Neural cell (in vitro differentiated cells): ENCODE measurements at regions not wholly inside any gene's neighbourhood (a gene's known extent, or its start where the extent isn't known, plus 50 kb on each side); places are given as distances from the start of the nearest gene placed in this dataset.

ENCODE experiments used
- H2AFZ ChIP-seq: fragments of 200-600, 300-800 bp; sonication (generic), shearing (Covaris generic); 2 replicates; pipeline ENCODE4 v1.6.0; 2014; ENCODE audit warnings: low read depth, mild to moderate bottlenecking, antibody characterized with exemption, low read length, moderate library complexity
- H3F3A ChIP-seq: fragments of 200-600 bp; shearing (Covaris generic); 2 replicates; pipeline ENCODE4 v1.6.1; 2016; ENCODE audit warnings: mild to moderate bottlenecking, moderate library complexity, mixed read lengths, antibody characterized with exemption, low read length; ENCODE audit not compliant: insufficient read depth, poor library complexity, severe bottlenecking
- H3K27ac ChIP-seq: fragments of 200-600, 300-800 bp; sonication (generic), shearing (Covaris generic); 2 replicates; pipeline ENCODE4 v1.5.1; 2014; ENCODE audit warnings: mild to moderate bottlenecking, low read length, moderate library complexity
- H3K27me3 ChIP-seq: fragments of 300-800, 200-600 bp; sonication (generic), shearing (Covaris generic); 2 replicates; pipeline ENCODE4 v1.6.0; 2014; ENCODE audit warnings: mild to moderate bottlenecking, low read depth, low read length, moderate library complexity; ENCODE audit not compliant: insufficient read depth
- H3K36me3 ChIP-seq: fragments of 300-800, 200-600 bp; sonication (generic), shearing (Covaris generic); 2 replicates; pipeline ENCODE4 v1.5.1; 2014; ENCODE audit warnings: mild to moderate bottlenecking, antibody characterized with exemption, low read length, moderate library complexity; ENCODE audit not compliant: insufficient read depth
- H3K4me2 ChIP-seq: fragments of 300-800, 200-600 bp; sonication (generic), shearing (Covaris generic); 2 replicates; pipeline ENCODE4 v1.6.0; 2014; ENCODE audit warnings: mild to moderate bottlenecking, low read length
- H3K4me3 ChIP-seq: fragments of 300-800, 200-600 bp; sonication (generic), shearing (Covaris generic); 2 replicates; pipeline ENCODE4 v1.5.1; 2014; ENCODE audit warnings: mild to moderate bottlenecking, low read length, moderate library complexity
- H3K79me2 ChIP-seq: fragments of 200-600 bp; shearing (Covaris generic); replicated peaks from 2 replicates; pipeline ENCODE4 v1.6.0; 2014; ENCODE audit warnings: mild to moderate bottlenecking, low read length, moderate library complexity; ENCODE audit not compliant: insufficient read depth
- H3K9ac ChIP-seq: fragments of 300-800, 200-600 bp; sonication (generic), shearing (Covaris generic); 2 replicates; pipeline ENCODE4 v1.6.1; 2016; ENCODE audit warnings: mild to moderate bottlenecking, low read length, mixed read lengths
- H3K9me2 ChIP-seq: fragments of 200-600 bp; shearing (Covaris generic); 2 replicates; pipeline ENCODE4 v1.6.1; 2016; ENCODE audit warnings: mild to moderate bottlenecking, low read length, mixed read lengths; ENCODE audit not compliant: insufficient read depth
- H3K9me3 ChIP-seq: fragments of 200-600, 300-800 bp; sonication (generic), shearing (Covaris generic); 2 replicates; pipeline ENCODE4 v1.6.1; 2016; ENCODE audit warnings: mild to moderate bottlenecking, mixed run types, low read length, moderate library complexity, mixed read lengths
- H4K20me1 ChIP-seq: fragments of 200-600 bp; shearing (Covaris generic); 2 replicates; pipeline ENCODE4 v1.6.1; 2016; ENCODE audit warnings: mild to moderate bottlenecking, mixed run types; ENCODE audit not compliant: insufficient read depth
- CTCF ChIP-seq: fragments of 450-650 bp; IDR thresholded peaks from 2 replicates; pipeline ENCODE4 v1.5.1; 2014; ENCODE audit warnings: antibody characterized with exemption, mild to moderate bottlenecking, moderate library complexity; ENCODE audit not compliant: poor library complexity, severe bottlenecking
- EP300 ChIP-seq: fragments of 450-650 bp; conservative IDR thresholded peaks from 2 replicates; pipeline ENCODE4 v1.6.1; 2014; ENCODE audit warnings: antibody characterized with exemption, mild to moderate bottlenecking, moderate library complexity; ENCODE audit not compliant: poor library complexity, severe bottlenecking
- EZH2 ChIP-seq: fragments of 200-600, 300-800 bp; shearing (Covaris generic), sonication (generic); IDR thresholded peaks from 2 replicates; pipeline ENCODE4 v1.6.1; 2014; ENCODE audit warnings: antibody characterized with exemption, low read length, borderline replicate concordance, mild to moderate bottlenecking; ENCODE audit not compliant: insufficient read depth, poor library complexity, severe bottlenecking
- MXI1 ChIP-seq: fragments of 450-650 bp; conservative IDR thresholded peaks from 2 replicates; pipeline ENCODE4 v1.6.1; 2014; ENCODE audit warnings: antibody characterized with exemption, mild to moderate bottlenecking; ENCODE audit not compliant: poor library complexity, severe bottlenecking
- POLR2AphosphoS5 ChIP-seq: IDR thresholded peaks from 2 replicates; pipeline ENCODE4 v1.6.1; 2012
- RAD21 ChIP-seq: fragments of 450-650 bp; conservative IDR thresholded peaks from 2 replicates; pipeline ENCODE4 v1.6.1; 2014; ENCODE audit warnings: antibody characterized with exemption, mild to moderate bottlenecking, moderate library complexity
- SMC3 ChIP-seq: fragments of 450-650 bp; conservative IDR thresholded peaks from 2 replicates; pipeline ENCODE4 v1.6.1; 2014; ENCODE audit warnings: antibody characterized with exemption, mild to moderate bottlenecking, moderate library complexity; ENCODE audit not compliant: poor library complexity
- TAF1 ChIP-seq: IDR thresholded peaks from 2 replicates; pipeline ENCODE4 v1.6.1; 2012; ENCODE audit warnings: low read depth
- TF ChIP-seq, protein P1 (sequence below): IDR thresholded peaks from 2 replicates; pipeline ENCODE4 v1.6.1; 2012; ENCODE audit warnings: borderline replicate concordance

DNA sequence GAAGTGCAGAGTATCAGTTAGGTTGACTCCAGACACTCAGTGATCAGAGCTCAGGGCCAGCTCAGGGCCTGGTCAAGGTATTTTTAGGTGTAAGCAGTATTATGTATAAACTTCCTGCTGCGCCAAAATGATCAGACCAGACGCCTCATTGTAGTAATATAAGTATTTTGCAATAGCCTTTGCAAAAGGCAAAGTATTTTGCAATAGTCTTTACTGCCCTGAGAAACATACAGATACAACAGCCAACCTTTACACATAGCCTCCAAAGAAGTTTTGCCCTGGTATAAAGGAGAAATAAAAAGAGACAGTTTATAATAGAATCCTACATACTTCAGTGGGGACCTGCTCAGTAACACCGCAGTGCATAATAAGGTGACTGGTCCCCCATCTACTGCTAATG, 333.0 kb upstream of the EEF2KMT start:
- H3K79me2 ChIP-seq: no peaks in the 10 kb centered on the region
- no peaks in the 10 kb centered on the region for H4K20me1 ChIP-seq
- H3K27ac ChIP-seq: no peak overlapping the region
- no peak overlapping the region for H3K4me3 ChIP-seq
- H3F3A ChIP-seq: no peaks in the 10 kb centered on the region
- H3K9me3 ChIP-seq: no peaks in the 10 kb centered on the region
- no peak for TF ChIP-seq RAD21
- TF ChIP-seq CTCF: no peak
- no peak for TF ChIP-seq TAF1
- TF ChIP-seq, protein P1, sequence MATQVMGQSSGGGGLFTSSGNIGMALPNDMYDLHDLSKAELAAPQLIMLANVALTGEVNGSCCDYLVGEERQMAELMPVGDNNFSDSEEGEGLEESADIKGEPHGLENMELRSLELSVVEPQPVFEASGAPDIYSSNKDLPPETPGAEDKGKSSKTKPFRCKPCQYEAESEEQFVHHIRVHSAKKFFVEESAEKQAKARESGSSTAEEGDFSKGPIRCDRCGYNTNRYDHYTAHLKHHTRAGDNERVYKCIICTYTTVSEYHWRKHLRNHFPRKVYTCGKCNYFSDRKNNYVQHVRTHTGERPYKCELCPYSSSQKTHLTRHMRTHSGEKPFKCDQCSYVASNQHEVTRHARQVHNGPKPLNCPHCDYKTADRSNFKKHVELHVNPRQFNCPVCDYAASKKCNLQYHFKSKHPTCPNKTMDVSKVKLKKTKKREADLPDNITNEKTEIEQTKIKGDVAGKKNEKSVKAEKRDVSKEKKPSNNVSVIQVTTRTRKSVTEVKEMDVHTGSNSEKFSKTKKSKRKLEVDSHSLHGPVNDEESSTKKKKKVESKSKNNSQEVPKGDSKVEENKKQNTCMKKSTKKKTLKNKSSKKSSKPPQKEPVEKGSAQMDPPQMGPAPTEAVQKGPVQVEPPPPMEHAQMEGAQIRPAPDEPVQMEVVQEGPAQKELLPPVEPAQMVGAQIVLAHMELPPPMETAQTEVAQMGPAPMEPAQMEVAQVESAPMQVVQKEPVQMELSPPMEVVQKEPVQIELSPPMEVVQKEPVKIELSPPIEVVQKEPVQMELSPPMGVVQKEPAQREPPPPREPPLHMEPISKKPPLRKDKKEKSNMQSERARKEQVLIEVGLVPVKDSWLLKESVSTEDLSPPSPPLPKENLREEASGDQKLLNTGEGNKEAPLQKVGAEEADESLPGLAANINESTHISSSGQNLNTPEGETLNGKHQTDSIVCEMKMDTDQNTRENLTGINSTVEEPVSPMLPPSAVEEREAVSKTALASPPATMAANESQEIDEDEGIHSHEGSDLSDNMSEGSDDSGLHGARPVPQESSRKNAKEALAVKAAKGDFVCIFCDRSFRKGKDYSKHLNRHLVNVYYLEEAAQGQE: no peak
- no peak for TF ChIP-seq EZH2
- no peak for TF ChIP-seq SMC3
- no peak for TF ChIP-seq EP300
- no peak for TF ChIP-seq POLR2AphosphoS5
- TF ChIP-seq MXI1: no peak
- H3K9ac ChIP-seq: no peak overlapping the region
- H3K36me3 ChIP-seq: no peaks in the 10 kb centered on the region
- no peak overlapping the region for H3K4me2 ChIP-seq
- H3K9me2 ChIP-seq: no peaks in the 10 kb centered on the region
- no peaks in the 10 kb centered on the region for H3K27me3 ChIP-seq
- no peak overlapping the region for H2AFZ ChIP-seq

DNA sequence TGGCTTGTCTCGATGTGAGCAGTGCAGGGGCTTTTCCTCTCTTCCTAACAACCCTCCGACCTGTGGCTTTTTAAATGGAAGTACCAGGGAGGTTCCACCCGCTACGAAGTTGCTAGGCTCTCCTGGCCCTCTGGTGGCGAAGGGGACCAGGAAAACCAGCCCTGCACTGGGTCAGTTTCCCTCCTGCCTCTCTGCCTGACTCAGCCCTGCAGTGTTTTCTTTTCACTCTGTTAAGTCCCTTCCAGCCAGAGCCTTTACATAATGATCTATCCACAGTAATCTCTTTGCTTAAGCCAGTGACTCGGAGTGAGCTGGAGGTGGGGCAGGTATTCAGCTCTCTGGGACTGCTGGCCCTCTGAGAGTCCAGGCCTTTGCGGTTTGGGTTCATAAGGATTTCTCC, 331.3 kb upstream of the EEF2KMT start:
- Histone ChIP-seq H3K36me3 (no peaks in the 10 kb centered on the region), H2AFZ (no peak overlapping the region), H3K4me2 (no peak overlapping the region), H3K9me2 (no peaks in the 10 kb centered on the region), H3K4me3 (no peak overlapping the region), H3K9me3 (no peaks in the 10 kb centered on the region), H3K9ac (no peak overlapping the region), H3F3A (no peaks in the 10 kb centered on the region), H3K27me3 (no peaks in the 10 kb centered on the region), H3K79me2 (no peaks in the 10 kb centered on the region), H3K27ac (no peak overlapping the region), H4K20me1 (no peaks in the 10 kb centered on the region)
- no peak for TF ChIP-seq EP300
- no peak for TF ChIP-seq RAD21
- TF ChIP-seq, protein P1: no peak
- TF ChIP-seq EZH2: no peak
- no peak for TF ChIP-seq MXI1
- TF ChIP-seq CTCF: no peak
- TF ChIP-seq SMC3: no peak
- no peak for TF ChIP-seq TAF1
- TF ChIP-seq POLR2AphosphoS5: no peak
